AG08395 (cell line): ENCODE measurements at regions not wholly inside any gene's neighbourhood (a gene's known extent, or its start where the extent isn't known, plus 50 kb on each side); places are given as distances from the start of the nearest gene placed in this dataset.

Experiments used
- DNase-seq: peaks from one replicate; pipeline ENCODE4 v3.0.0; 2012; ENCODE audit warnings: mixed read lengths, low spot score

GRCh38 chr7:156156734-156157408, 344.6 kb upstream of the SHH start:
- DNase-seq: no peak

- no peak for DNase-seq
Observed at GRCh38 chr7:156155988-156156733, 343.9 kb upstream of the SHH start.

- no peak for DNase-seq
Observed at GRCh38 chr7:156153590-156153989, 341.3 kb upstream of the SHH start.

GRCh38 chr7:156152390-156152789, 340.1 kb upstream of the SHH start:
- no peak for DNase-seq

GRCh38 chr7:156151658-156152057, 339.4 kb upstream of the SHH start:
- no peak for DNase-seq

GRCh38 chr7:156151078-156151477, 338.8 kb upstream of the SHH start:
- DNase-seq: no peak

- DNase-seq: no peak
Observed at GRCh38 chr7:156148995-156149394, 336.7 kb upstream of the SHH start.

GRCh38 chr7:156148547-156148946, 336.3 kb upstream of the SHH start:
- DNase-seq: no peak

GRCh38 chr7:156147756-156148504, 335.7 kb upstream of the SHH start:
- DNase-seq: no peak

GRCh38 chr7:156147104-156147503, 334.8 kb upstream of the SHH start:
- DNase-seq: no peak

GRCh38 chr7:156145996-156146395, 333.7 kb upstream of the SHH start:
- DNase-seq: no peak

GRCh38 chr7:156145184-156145583, 332.9 kb upstream of the SHH start:
- no peak for DNase-seq

GRCh38 chr7:156143683-156144082, 331.4 kb upstream of the SHH start:
- DNase-seq: no peak

- no peak for DNase-seq
Observed at GRCh38 chr7:156143158-156143557, 330.9 kb upstream of the SHH start.

GRCh38 chr7:156141941-156142340, 329.7 kb upstream of the SHH start:
- DNase-seq: no peak

- DNase-seq: no peak
Observed at GRCh38 chr7:156140896-156141295, 328.6 kb upstream of the SHH start.

- no peak for DNase-seq
Observed at GRCh38 chr7:156140447-156140846, 328.2 kb upstream of the SHH start.

- DNase-seq: no peak
Observed at GRCh38 chr7:156139633-156140032, 327.4 kb upstream of the SHH start.

- DNase-seq: no peak
Observed at GRCh38 chr7:156139112-156139511, 326.8 kb upstream of the SHH start.

GRCh38 chr7:156131881-156132280, 319.6 kb upstream of the SHH start:
- no peak for DNase-seq

- no peak for DNase-seq
Observed at GRCh38 chr7:156129522-156129921, 317.3 kb upstream of the SHH start.

GRCh38 chr7:156128496-156128895, 316.2 kb upstream of the SHH start:
- DNase-seq: no peak
